Aorta (tissue), 5 donors: ENCODE measurements at regions not wholly inside any gene's neighbourhood (a gene's known extent, or its start where the extent isn't known, plus 50 kb on each side); places are given as distances from the start of the nearest gene placed in this dataset.

Experiments used
- ATAC-seq: fragments of 200-7000 bp; cut with Tn5 transposase; one replicate; pipeline ENCODE4 v1.9.1; 2022; ENCODE audit warnings: moderate library complexity; ENCODE audit not compliant: low FRiP score
- DNase-seq, 2 donors: peaks; one replicate each; pipeline ENCODE4 v3.0.0-alpha.2; 2020
- H3K27ac ChIP-seq, 2 donors: one replicate each; pipeline ENCODE4 v1.5.1; 2013; ENCODE audit warnings: low read length in 2 of 2, mild to moderate bottlenecking in 2 of 2, moderate library complexity in 2 of 2, control low read depth in 1 of 2, inconsistent platforms in 1 of 2, low read depth in 1 of 2
- H3K27me3 ChIP-seq, 2 donors: one replicate each; pipeline ENCODE4 v1.6.1; 2013; ENCODE audit warnings: control low read depth in 1 of 2, low read length in 1 of 2, mild to moderate bottlenecking in 1 of 2, moderate library complexity in 1 of 2; ENCODE audit not compliant: insufficient read depth in 2 of 2, control insufficient read depth in 1 of 2
- H3K36me3 ChIP-seq, 2 donors: one replicate each; pipeline ENCODE4 v1.6.1; 2013; ENCODE audit warnings: control low read depth in 1 of 2, low read length in 1 of 2, mild to moderate bottlenecking in 1 of 2; ENCODE audit not compliant: insufficient read depth in 2 of 2, control insufficient read depth in 1 of 2
- H3K4me1 ChIP-seq, 2 donors: one replicate each; pipeline ENCODE4 v1.6.1; 2013; ENCODE audit warnings: low read length in 2 of 2, control low read depth in 1 of 2, mild to moderate bottlenecking in 1 of 2, moderate library complexity in 1 of 2; ENCODE audit not compliant: insufficient read depth in 2 of 2, control insufficient read depth in 1 of 2
- H3K4me3 ChIP-seq, 2 donors: one replicate each; pipeline ENCODE4 v1.5.1; 2013; ENCODE audit warnings: low read length in 2 of 2, control low read depth in 1 of 2, mild to moderate bottlenecking in 1 of 2
- H3K9me3 ChIP-seq: one replicate; pipeline ENCODE4 v1.6.1; 2013; ENCODE audit warnings: mild to moderate bottlenecking, low read length; ENCODE audit not compliant: control insufficient read depth
- WGBS, 2 donors: extraction: QIAGEN DNeasy Blood & Tissue Kit; methylation state at CpG; one replicate each; pipeline ENCODE4 v1.1.7; 2013; 5-methylcytosine and 5-hydroxymethylcytosine counted together
- intact Hi-C, 2 donors: fragments of 100-400 bp; cut with DNase I; formaldehyde crosslinking; loops; one replicate each; pipeline versions ENCODE4 v1.14.2 to v1.15.0; 2022
- donor health status: healthy with polysubstance abuse.
- donor health status: Bipolar disorder and iron deficiency.
- donor health status: DM: no; HTN: no; CAD: no.
- donor health status: DM: no; HTN: no; CAD: no.
- donor health status: DM: yes; HTN: yes; CAD: no.

DNA sequence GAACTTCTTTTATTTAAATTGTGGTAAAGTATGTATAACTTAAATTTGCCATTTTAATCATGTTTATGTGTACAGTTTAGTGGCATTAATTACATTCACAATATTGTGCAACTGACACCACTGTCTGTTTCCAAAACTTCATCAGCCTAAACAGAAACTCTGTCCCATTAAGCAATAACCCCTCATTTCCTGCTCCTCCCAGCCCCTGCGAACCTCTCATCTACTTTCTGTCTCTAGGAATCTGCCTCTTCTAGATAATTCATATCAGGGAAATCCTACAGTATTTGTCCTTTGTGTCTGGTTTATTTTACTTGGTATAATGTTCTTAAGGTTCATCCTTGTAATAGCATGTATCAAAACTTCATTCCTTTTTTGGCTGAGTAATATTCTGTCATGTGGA, 75.1 kb downstream of the BOLA3 start:
- intact Hi-C loops, result no loop called here
- 91 to 93% methylated on average over 1 of the region's 1 CpG for WGBS, 2 donors
- Histone ChIP-seq H3K9me3 (no peaks in the 10 kb centered on the region), H3K27ac (no peak overlapping the region), H3K36me3 (no peaks in the 10 kb centered on the region), H3K4me3 (no peak overlapping the region), H3K27me3 (no peaks in the 10 kb centered on the region), H3K4me1 (no peaks in the 10 kb centered on the region)
- DNase-seq (no peak), ATAC-seq (no peak)

- H3K9me3 ChIP-seq, result no peaks in the 10 kb centered on the region
- ATAC-seq, result no peak
These were observed 73.2 kb downstream of the BOLA3 start for GRCh38 chr2:74074487-74074886.

GRCh38 chr2:74076074-74076470, 71.6 kb downstream of the BOLA3 start:
- Histone ChIP-seq H3K27ac (no peak overlapping the region), H3K4me1 (no peaks in the 10 kb centered on the region), H3K27me3 (no peaks in the 10 kb centered on the region), H3K36me3 (no peaks in the 10 kb centered on the region), H3K4me3 (no peak overlapping the region), H3K9me3 (no peaks in the 10 kb centered on the region)
- WGBS, 2 donors, result 76 to 79% methylated on average over 1 of the region's 1 CpG
- ATAC-seq, result no peak
- DNase-seq, result no peak
- intact Hi-C loops, result no loop called here

More at GRCh38 chr2:74074487-74074886, 73.2 kb downstream of the BOLA3 start:
- intact Hi-C loops, result no loop called here
- no peak overlapping the region for H3K27ac ChIP-seq
- no peaks in the 10 kb centered on the region for H3K27me3 ChIP-seq
- DNase-seq, result no peak
- no peaks in the 10 kb centered on the region for H3K4me1 ChIP-seq
- no peaks in the 10 kb centered on the region for H3K36me3 ChIP-seq
- 77 to 83% methylated on average over 4 of the region's 4 CpGs for WGBS, 2 donors
- H3K4me3 ChIP-seq, result no peak overlapping the region

DNA sequence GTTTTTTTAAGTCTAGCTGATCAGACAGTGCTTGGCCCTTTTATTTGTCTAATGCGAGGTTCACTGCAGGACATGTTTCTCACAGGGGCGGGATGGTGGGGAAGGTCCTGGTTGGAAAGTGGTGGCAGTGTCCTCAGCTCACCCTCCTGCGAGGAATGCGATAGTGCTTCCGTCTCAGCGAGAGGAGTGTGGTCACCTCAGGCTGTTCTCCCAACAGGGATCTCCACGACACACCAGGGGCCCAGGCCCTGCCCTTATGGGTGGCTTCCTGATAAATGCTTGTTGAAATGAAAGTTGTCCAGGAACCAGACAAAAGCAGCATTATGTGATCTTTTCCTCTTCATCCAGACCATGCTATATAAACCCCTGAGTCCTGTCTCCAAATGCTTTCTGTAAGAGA, 70.1 kb downstream of the BOLA3 start:
- Histone ChIP-seq H3K27ac (no peak overlapping the region), H3K9me3 (no peaks in the 10 kb centered on the region), H3K4me3 (no peak overlapping the region), H3K4me1 (no peaks in the 10 kb centered on the region), H3K27me3 (no peaks in the 10 kb centered on the region), H3K36me3 (no peaks in the 10 kb centered on the region)
- intact Hi-C loops, result no loop called here
- 89% methylated on average over 7 of the region's 7 CpGs for WGBS, 2 donors
- DNase-seq (no peak), ATAC-seq (no peak)

- H3K9me3 ChIP-seq, result no peaks in the 10 kb centered on the region
- intact Hi-C loops, result no loop called here
- no peak for ATAC-seq
- H3K4me1 ChIP-seq, result no peaks in the 10 kb centered on the region
- no peak overlapping the region for H3K27ac ChIP-seq
- H3K27me3 ChIP-seq, result no peaks in the 10 kb centered on the region
- H3K36me3 ChIP-seq, result no peaks in the 10 kb centered on the region
- H3K4me3 ChIP-seq, result no peak overlapping the region
- no peak for DNase-seq
These were observed 69.2 kb downstream of the BOLA3 start for GRCh38 chr2:74078466-74078865.

GRCh38 chr2:74079522-74080341, 68.0 kb downstream of the BOLA3 start:
- intact Hi-C loops, result no loop called here
- DNase-seq, result no peak
- no peak for ATAC-seq
- Histone ChIP-seq H3K27ac (no peak overlapping the region), H3K36me3 (peaks cover 0 to 2% of the 10 kb centered on the region in 2 donors), H3K9me3 (no peaks in the 10 kb centered on the region), H3K4me3 (no peak overlapping the region), H3K4me1 (no peaks in the 10 kb centered on the region), H3K27me3 (no peaks in the 10 kb centered on the region)
- WGBS, 2 donors, result 81% methylated on average over 8 of the region's 8 CpGs

DNA sequence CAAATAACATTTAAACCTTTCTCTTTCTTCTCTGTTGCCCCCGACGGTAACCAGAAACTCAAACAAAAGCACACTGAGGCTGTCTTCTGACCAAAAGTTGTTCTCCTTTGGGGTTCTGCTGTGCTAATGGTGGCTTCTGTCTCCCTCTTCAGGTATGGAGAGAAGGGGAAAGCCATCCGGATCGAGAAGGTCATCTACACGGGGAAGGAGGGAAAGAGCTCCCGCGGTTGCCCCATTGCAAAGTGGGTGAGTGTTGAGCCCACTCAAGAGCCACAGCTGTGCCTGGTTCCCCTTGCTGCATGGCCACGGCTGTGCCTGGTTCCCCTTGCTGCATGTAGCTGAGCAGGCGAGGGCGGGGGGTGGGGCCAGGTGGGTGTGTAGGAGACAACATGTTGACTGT, 67.4 kb downstream of the BOLA3 start:
- intact Hi-C loops, result no loop called here
- ATAC-seq (no peak), DNase-seq (no peak)
- 67 to 68% methylated on average over 10 of the region's 10 CpGs for WGBS, 2 donors
- Histone ChIP-seq H3K4me3 (no peak overlapping the region), H3K36me3 (peaks cover 0 to 2% of the 10 kb centered on the region in 2 donors), H3K27ac (no peak overlapping the region), H3K27me3 (no peaks in the 10 kb centered on the region), H3K4me1 (no peaks in the 10 kb centered on the region), H3K9me3 (no peaks in the 10 kb centered on the region)

DNA sequence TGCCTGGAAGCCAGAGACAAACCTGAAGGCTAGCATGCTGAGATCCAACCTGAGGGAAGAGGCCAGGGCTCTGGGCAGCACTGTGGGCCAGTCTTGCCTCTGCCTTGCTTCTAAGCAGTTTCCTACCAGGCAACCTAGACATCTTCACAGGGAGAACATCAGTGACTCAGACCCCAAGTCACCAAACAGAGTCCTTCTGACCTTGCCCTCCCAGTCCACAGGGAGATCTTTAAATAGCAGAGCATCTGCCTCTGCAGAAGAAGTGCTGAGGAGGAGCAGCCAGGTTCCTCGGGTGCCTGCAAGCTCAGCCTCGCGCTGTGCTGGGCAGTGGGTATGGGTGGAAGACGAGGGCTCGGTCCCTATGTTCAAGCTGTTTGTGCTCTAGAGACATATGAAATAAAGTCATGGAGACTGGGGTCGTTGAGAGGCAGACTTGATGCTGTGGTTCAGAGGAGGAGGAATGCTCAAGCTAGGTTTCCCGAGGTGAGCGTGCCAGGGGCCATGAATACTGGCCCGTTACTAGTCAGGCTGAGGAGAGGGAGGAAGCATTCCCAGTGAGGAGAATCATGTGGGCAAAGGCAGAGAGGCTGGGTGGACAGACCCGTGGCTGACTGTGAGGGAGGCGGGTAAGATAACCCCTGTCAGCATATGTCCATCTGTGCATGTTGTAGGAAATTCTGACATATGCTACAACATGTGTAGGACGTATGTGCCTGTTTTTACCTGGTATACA, 66.5 kb downstream of the BOLA3 start:
- no peak overlapping the region for H3K27ac ChIP-seq
- no peak overlapping the region for H3K4me3 ChIP-seq
- ATAC-seq (no peak), DNase-seq (no peak)
- no peaks in the 10 kb centered on the region for H3K27me3 ChIP-seq
- H3K9me3 ChIP-seq, result no peaks in the 10 kb centered on the region
- 90 to 91% methylated on average over 12 of the region's 12 CpGs for WGBS, 2 donors
- no peaks in the 10 kb centered on the region for H3K4me1 ChIP-seq
- peaks cover 0 to 2% of the 10 kb centered on the region in 2 donors for H3K36me3 ChIP-seq
- intact Hi-C loops, result no loop called here

- no peak overlapping the region for H3K4me3 ChIP-seq
- intact Hi-C loops, result no loop called here
- H3K9me3 ChIP-seq, result no peaks in the 10 kb centered on the region
- ATAC-seq (no peak), DNase-seq (no peak)
- H3K36me3 ChIP-seq, result peaks cover 0 to 2% of the 10 kb centered on the region in 2 donors
- no peaks in the 10 kb centered on the region for H3K27me3 ChIP-seq
- no peaks in the 10 kb centered on the region for H3K4me1 ChIP-seq
- 93 to 94% methylated on average over 2 of the region's 2 CpGs for WGBS, 2 donors
- no peak overlapping the region for H3K27ac ChIP-seq
These were observed 66.0 kb downstream of the BOLA3 start for GRCh38 chr2:74081763-74082110.
